ENCODE measurements at regions not wholly inside any gene's neighbourhood (a gene's known extent, or its start where the extent isn't known, plus 50 kb on each side); places are given as distances from the start of the nearest gene placed in this dataset.
"Not testable (repeated sequence)": the region's sequence is repeated elsewhere in the genome, so short reads cannot be mapped to it uniquely, and the experiment has no call there.

- TF ChIP-seq CTCF (IDR thresholded peaks at IDR 0.05; ENCODE audit: low read depth, low read length), result no peak
These were observed 379.5 kb downstream of the CDH10 start for GRCh38 chr5:24265306-24265705.

GRCh38 chr5:24268482-24269056 is 376.2 kb downstream of the CDH10 start:
- TF ChIP-seq CTCF (IDR thresholded peaks at IDR 0.05; ENCODE audit: low read depth, low read length), result no peak
- DNase-seq (ENCODE audit: extremely low read depth, low read depth), result no peak

More at GRCh38 chr5:24265306-24265705, 379.5 kb downstream of the CDH10 start:
- DNase-seq (ENCODE audit: extremely low read depth, low read depth), result no peak

GRCh38 chr5:24271702-24272118 is 373.1 kb downstream of the CDH10 start:
- not testable (repeated sequence) for DNase-seq (ENCODE audit: extremely low read depth, low read depth)

- DNase-seq (ENCODE audit: extremely low read depth, low read depth), result no peak
- TF ChIP-seq CTCF (IDR thresholded peaks at IDR 0.05; ENCODE audit: low read depth, low read length), result no peak
These were observed 372.0 kb downstream of the CDH10 start for GRCh38 chr5:24272741-24273140.

- no peak for DNase-seq (ENCODE audit: extremely low read depth, low read depth)
- no peak for TF ChIP-seq CTCF (IDR thresholded peaks at IDR 0.05; ENCODE audit: low read depth, low read length)
These were observed 364.6 kb downstream of the CDH10 start for GRCh38 chr5:24280215-24280614.

- no peak for DNase-seq (ENCODE audit: extremely low read depth, low read depth)
- TF ChIP-seq CTCF (IDR thresholded peaks at IDR 0.05; ENCODE audit: low read depth, low read length), result no peak
These were observed 363.0 kb downstream of the CDH10 start for GRCh38 chr5:24281818-24282217.

- TF ChIP-seq CTCF (IDR thresholded peaks at IDR 0.05; ENCODE audit: low read depth, low read length), result no peak
- DNase-seq (ENCODE audit: extremely low read depth, low read depth), result no peak
These were observed 355.0 kb downstream of the CDH10 start for GRCh38 chr5:24289582-24290335.

Measured in AG09319 (cell line).